Testis (tissue), 2 donors: ENCODE measurements at regions not wholly inside any gene's neighbourhood (a gene's known extent, or its start where the extent isn't known, plus 50 kb on each side); places are given as distances from the start of the nearest gene placed in this dataset.

Experiments used
- POLR2A ChIP-seq: fragments of 450-650 bp; IDR thresholded peaks from one replicate; pipeline ENCODE4 v1.6.1; 2017; ENCODE audit warnings: antibody characterized with exemption, mild to moderate bottlenecking, moderate library complexity
- TF ChIP-seq, protein P1 (sequence below), 3 experiments: fragments of 450-650 bp in 2 of 3; fragments of 200-600 bp in 1 of 3; sonication (generic) in 1 of 3; IDR thresholded peaks; one replicate each; pipeline ENCODE4 v1.5.1; 2016 to 2019; ENCODE audit warnings: antibody characterized with exemption in 3 of 3, mild to moderate bottlenecking in 2 of 3, moderate library complexity in 1 of 3

DNA sequence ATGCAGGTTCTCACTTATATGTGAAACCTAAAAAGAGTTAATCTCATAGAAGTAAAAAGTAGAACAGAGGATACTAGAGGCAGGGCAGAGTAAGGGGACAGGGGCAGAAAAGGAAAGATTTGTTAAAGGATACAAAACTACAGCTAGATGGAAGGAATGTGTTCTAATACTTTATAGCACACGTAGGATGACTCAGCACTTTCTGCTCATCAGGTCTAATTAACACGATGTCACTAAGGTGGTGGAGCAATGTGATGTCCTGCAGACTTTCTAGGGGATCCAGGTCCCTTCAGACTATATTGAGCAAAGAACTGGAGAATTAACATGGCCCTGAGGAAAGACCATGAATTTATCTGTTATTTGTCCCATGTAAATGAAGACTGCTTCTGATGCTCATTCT lies 80.8 kb upstream of the CMKLR1 start:
- TF ChIP-seq, protein P1, sequence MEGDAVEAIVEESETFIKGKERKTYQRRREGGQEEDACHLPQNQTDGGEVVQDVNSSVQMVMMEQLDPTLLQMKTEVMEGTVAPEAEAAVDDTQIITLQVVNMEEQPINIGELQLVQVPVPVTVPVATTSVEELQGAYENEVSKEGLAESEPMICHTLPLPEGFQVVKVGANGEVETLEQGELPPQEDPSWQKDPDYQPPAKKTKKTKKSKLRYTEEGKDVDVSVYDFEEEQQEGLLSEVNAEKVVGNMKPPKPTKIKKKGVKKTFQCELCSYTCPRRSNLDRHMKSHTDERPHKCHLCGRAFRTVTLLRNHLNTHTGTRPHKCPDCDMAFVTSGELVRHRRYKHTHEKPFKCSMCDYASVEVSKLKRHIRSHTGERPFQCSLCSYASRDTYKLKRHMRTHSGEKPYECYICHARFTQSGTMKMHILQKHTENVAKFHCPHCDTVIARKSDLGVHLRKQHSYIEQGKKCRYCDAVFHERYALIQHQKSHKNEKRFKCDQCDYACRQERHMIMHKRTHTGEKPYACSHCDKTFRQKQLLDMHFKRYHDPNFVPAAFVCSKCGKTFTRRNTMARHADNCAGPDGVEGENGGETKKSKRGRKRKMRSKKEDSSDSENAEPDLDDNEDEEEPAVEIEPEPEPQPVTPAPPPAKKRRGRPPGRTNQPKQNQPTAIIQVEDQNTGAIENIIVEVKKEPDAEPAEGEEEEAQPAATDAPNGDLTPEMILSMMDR (IDR thresholded peaks at IDR 0.05) = no peak
- no peak for TF ChIP-seq POLR2A
